SK-N-SH (cell line): ENCODE measurements at regions not wholly inside any gene's neighbourhood (a gene's known extent, or its start where the extent isn't known, plus 50 kb on each side); places are given as distances from the start of the nearest gene placed in this dataset.

ENCODE experiments used
- CTCF ChIP-seq: fragments of 200-600 bp; sonication (generic); IDR thresholded peaks from 2 replicates; pipeline ENCODE4 v1.6.1; 2017; ENCODE audit warnings: antibody characterized with exemption, mild to moderate bottlenecking, moderate library complexity
- EZH2phosphoT487 ChIP-seq: fragments of 200-600 bp; sonication (generic); IDR thresholded peaks from 2 replicates; pipeline ENCODE4 v1.6.1; 2017; ENCODE audit warnings: low read depth, mixed run types, mild to moderate bottlenecking, antibody characterized with exemption, moderate library complexity, borderline replicate concordance
- GABPA ChIP-seq: IDR thresholded peaks from 2 replicates; pipeline ENCODE4 v1.4.0; 2012; ENCODE audit warnings: low read depth, mild to moderate bottlenecking
- MXI1 ChIP-seq: IDR thresholded peaks from 2 replicates; pipeline ENCODE4 v1.6.1; 2012; ENCODE audit warnings: mild to moderate bottlenecking, low read depth, low read length, improper control_type of control experiment
- PBX3 ChIP-seq: IDR thresholded peaks from 2 replicates; pipeline ENCODE4; 2012
- POLR2AphosphoS5 ChIP-seq: IDR thresholded peaks from 2 replicates; pipeline ENCODE4 v1.6.1; 2012; ENCODE audit warnings: low read depth, low read length
- RAD21 ChIP-seq: IDR thresholded peaks from 2 replicates; pipeline ENCODE4 v1.6.1; 2012; ENCODE audit warnings: mild to moderate bottlenecking, low read length
- SIN3A ChIP-seq: IDR thresholded peaks from 2 replicates; pipeline ENCODE4 v1.6.1; 2012; ENCODE audit warnings: low read depth, mild to moderate bottlenecking, low read length, moderate library complexity, borderline replicate concordance
- TCF12 ChIP-seq: IDR thresholded peaks from 2 replicates; pipeline ENCODE4 v1.4.0; 2012
- USF1 ChIP-seq: IDR thresholded peaks from 2 replicates; pipeline ENCODE4 v1.4.0; 2012; ENCODE audit warnings: low read depth, borderline replicate concordance
- ZBTB33 ChIP-seq: IDR thresholded peaks from 2 replicates; pipeline ENCODE4 v1.4.0; 2012; ENCODE audit warnings: low read depth, borderline replicate concordance

- TF ChIP-seq POLR2AphosphoS5: no peak
- no peak for TF ChIP-seq SIN3A
- no peak for TF ChIP-seq MXI1
- TF ChIP-seq CTCF: no peak
- TF ChIP-seq USF1: no peak
- TF ChIP-seq RAD21: no peak
- no peak for TF ChIP-seq GABPA
- no peak for TF ChIP-seq EZH2phosphoT487
- no peak for TF ChIP-seq ZBTB33
- no peak for TF ChIP-seq TCF12
- TF ChIP-seq PBX3: no peak
Measured at GRCh38 chr5:18965893-18966292, 1022.1 kb downstream of the CDH18 start.
